HFF-Myc (cell line): ENCODE measurements at regions not wholly inside any gene's neighbourhood (a gene's known extent, or its start where the extent isn't known, plus 50 kb on each side); places are given as distances from the start of the nearest gene placed in this dataset.

ENCODE experiments used
- DNase-seq: peaks from one replicate; pipeline ENCODE4 v3.0.0-alpha.2; 2011; ENCODE audit warnings: low read depth; ENCODE audit errors: extremely low read depth
- H3K4me3 ChIP-seq: replicated peaks from 2 replicates; pipeline ENCODE4 v1.5.1; 2011; ENCODE audit warnings: low read depth, mild to moderate bottlenecking, control low read depth, low read length
- CTCF ChIP-seq: IDR thresholded peaks from 2 replicates; pipeline ENCODE4 v1.5.1; 2012; ENCODE audit warnings: mild to moderate bottlenecking, low read depth, low read length, control low read depth; ENCODE audit errors: missing control alignments

- no peak overlapping the region for H3K4me3 ChIP-seq
- no peak for DNase-seq
- no peak for TF ChIP-seq CTCF
Observed at GRCh38 chr21:17359781-17360180, 153.1 kb upstream of the CXADR start.

GRCh38 chr21:17368748-17369363, 144.0 kb upstream of the CXADR start:
- no peak for DNase-seq
- H3K4me3 ChIP-seq: no peak overlapping the region
- no peak for TF ChIP-seq CTCF

GRCh38 chr21:17370263-17370662, 142.6 kb upstream of the CXADR start:
- no peak for DNase-seq
- no peak overlapping the region for H3K4me3 ChIP-seq
- no peak for TF ChIP-seq CTCF

- no peak overlapping the region for H3K4me3 ChIP-seq
- no peak for TF ChIP-seq CTCF
- no peak for DNase-seq
Observed at GRCh38 chr21:17370916-17371315, 141.9 kb upstream of the CXADR start.

- H3K4me3 ChIP-seq: no peak overlapping the region
- peak; percentile 42 for DNase-seq
- no peak for TF ChIP-seq CTCF
Observed at GRCh38 chr21:17371450-17371849, 141.4 kb upstream of the CXADR start.

GRCh38 chr21:17372200-17372599, 140.6 kb upstream of the CXADR start:
- TF ChIP-seq CTCF: no peak
- DNase-seq: no peak
- H3K4me3 ChIP-seq: no peak overlapping the region

GRCh38 chr21:17386498-17386897, 126.3 kb upstream of the CXADR start:
- no peak for TF ChIP-seq CTCF
- H3K4me3 ChIP-seq: no peak overlapping the region
- no peak for DNase-seq
